ENCODE measurements at regions not wholly inside any gene's neighbourhood (a gene's known extent, or its start where the extent isn't known, plus 50 kb on each side); places are given as distances from the start of the nearest gene placed in this dataset.
"Not testable (repeated sequence)": the region's sequence is repeated elsewhere in the genome, so short reads cannot be mapped to it uniquely, and the experiment has no call there.

- DNase-seq (ENCODE audit: low read depth), result no peak
Observed at GRCh38 chr2:180695586-180696401, 284.6 kb upstream of the UBE2E3 start.

- no peak for DNase-seq (ENCODE audit: low read depth)
Observed at GRCh38 chr2:180694445-180695421, 285.7 kb upstream of the UBE2E3 start.

- no peak for DNase-seq (ENCODE audit: low read depth)
Observed at GRCh38 chr2:180692322-180692721, 288.1 kb upstream of the UBE2E3 start.

GRCh38 chr2:180691855-180692223 is 288.6 kb upstream of the UBE2E3 start:
- DNase-seq (ENCODE audit: low read depth), result not testable (repeated sequence)

- not testable (repeated sequence) for DNase-seq (ENCODE audit: low read depth)
Observed at GRCh38 chr2:180691186-180691854, 289.1 kb upstream of the UBE2E3 start.

GRCh38 chr2:180690611-180691010 is 289.8 kb upstream of the UBE2E3 start:
- no peak for DNase-seq (ENCODE audit: low read depth)

- no peak for DNase-seq (ENCODE audit: low read depth)
Observed at GRCh38 chr2:180682871-180683270, 297.5 kb upstream of the UBE2E3 start.

- DNase-seq (ENCODE audit: low read depth), result no peak
Observed at GRCh38 chr2:180679693-180680092, 300.7 kb upstream of the UBE2E3 start.

GRCh38 chr2:180678625-180678972 is 301.8 kb upstream of the UBE2E3 start:
- DNase-seq (ENCODE audit: low read depth), result no peak

GRCh38 chr2:180677930-180678624 is 302.3 kb upstream of the UBE2E3 start:
- no peak for DNase-seq (ENCODE audit: low read depth)

- DNase-seq (ENCODE audit: low read depth), result no peak
Observed at GRCh38 chr2:180677200-180677599, 303.2 kb upstream of the UBE2E3 start.

- DNase-seq (ENCODE audit: low read depth), result no peak
Observed at GRCh38 chr2:180676520-180677025, 303.8 kb upstream of the UBE2E3 start.

GRCh38 chr2:180675170-180675569 is 305.2 kb upstream of the UBE2E3 start:
- no peak for DNase-seq (ENCODE audit: low read depth)

GRCh38 chr2:180672377-180672776 is 308.0 kb upstream of the UBE2E3 start:
- no peak for DNase-seq (ENCODE audit: low read depth)

GRCh38 chr2:180670302-180671003 is 310.0 kb upstream of the UBE2E3 start:
- no peak for DNase-seq (ENCODE audit: low read depth)

GRCh38 chr2:180669016-180669415 is 311.4 kb upstream of the UBE2E3 start:
- no peak for DNase-seq (ENCODE audit: low read depth)

- no peak for DNase-seq (ENCODE audit: low read depth)
Observed at GRCh38 chr2:180664507-180664906, 315.9 kb upstream of the UBE2E3 start.

- no peak for DNase-seq (ENCODE audit: low read depth)
Observed at GRCh38 chr2:180662941-180663471, 317.4 kb upstream of the UBE2E3 start.

GRCh38 chr2:180662521-180662920 is 317.9 kb upstream of the UBE2E3 start:
- DNase-seq (ENCODE audit: low read depth), result no peak

GRCh38 chr2:180661686-180662030 is 318.7 kb upstream of the UBE2E3 start:
- no peak for DNase-seq (ENCODE audit: low read depth)

Data from activated T-helper 9 cell treated with anti-CD3 and anti-CD28 coated beads, Interleukin-2, amount 50 U/mL, for 16 hours (primary cell).